ENCODE measurements at regions not wholly inside any gene's neighbourhood (a gene's known extent, or its start where the extent isn't known, plus 50 kb on each side); places are given as distances from the start of the nearest gene placed in this dataset.
"Not testable (repeated sequence)": the region's sequence is repeated elsewhere in the genome, so short reads cannot be mapped to it uniquely, and the experiment has no call there.

DNA sequence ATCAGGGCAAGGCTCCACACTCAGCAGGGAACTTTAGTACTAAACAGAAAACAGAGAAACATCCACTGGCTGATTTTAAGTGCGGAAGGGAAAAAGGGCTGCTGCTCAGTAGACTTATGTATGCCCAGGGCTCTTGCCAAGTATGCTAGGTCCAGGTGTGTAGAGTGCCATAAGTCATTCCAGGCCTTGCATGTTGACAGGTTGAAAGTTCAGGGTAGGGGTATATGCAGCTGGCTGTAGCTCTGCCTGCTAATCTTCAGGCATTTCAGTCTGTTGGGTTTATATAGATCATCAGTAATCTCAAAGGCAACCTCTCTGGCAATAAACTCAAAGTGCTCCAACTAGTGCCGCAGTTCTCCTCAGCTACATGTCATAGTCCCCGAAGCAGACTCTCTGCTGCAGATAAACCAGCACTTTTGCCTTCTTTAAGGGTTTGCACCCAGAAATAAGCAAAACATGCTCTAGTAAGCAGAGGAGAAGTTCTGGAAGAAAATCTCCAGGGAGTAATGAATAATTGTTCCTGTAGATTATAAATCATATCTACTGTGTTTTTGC, 134.9 kb upstream of the GRIA3 start:
- no peak for DNase-seq

GRCh38 chrX:123060986-123061385, 123.1 kb upstream of the GRIA3 start:
- no peak for DNase-seq

GRCh38 chrX:123064053-123064452, 120.0 kb upstream of the GRIA3 start:
- DNase-seq: no peak

DNA sequence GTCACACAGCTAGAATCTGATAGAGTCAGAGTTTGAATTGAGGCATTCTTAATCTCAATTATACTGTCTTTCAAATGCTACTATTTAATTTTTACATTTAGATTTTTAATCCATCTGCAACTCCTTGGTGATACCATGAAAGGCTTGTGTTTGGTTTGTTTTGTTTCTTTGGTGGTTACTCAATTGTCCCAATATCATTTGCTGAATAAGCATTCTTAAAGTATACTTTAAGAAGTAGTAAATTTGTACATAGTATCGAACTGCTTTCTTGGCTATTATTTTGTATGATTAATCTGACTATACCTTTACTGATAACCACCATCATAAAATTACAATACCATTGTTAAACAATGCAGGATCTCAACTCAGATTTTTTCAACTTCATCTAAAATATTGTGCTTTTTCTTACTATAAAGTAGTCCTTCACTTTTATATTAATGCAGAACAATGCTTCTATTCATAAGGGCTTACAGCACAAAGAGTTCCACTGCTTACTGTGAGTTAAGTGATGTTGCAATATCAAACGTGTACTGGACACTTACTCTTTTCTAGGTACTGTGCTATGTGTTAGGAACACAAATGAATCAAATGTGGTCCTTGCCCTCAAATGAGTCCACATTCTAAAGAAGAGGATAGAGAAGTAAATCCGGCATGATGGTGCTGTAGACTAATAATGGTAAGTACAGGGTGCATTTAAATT, 111.2 kb upstream of the GRIA3 start:
- no peak for DNase-seq

DNA sequence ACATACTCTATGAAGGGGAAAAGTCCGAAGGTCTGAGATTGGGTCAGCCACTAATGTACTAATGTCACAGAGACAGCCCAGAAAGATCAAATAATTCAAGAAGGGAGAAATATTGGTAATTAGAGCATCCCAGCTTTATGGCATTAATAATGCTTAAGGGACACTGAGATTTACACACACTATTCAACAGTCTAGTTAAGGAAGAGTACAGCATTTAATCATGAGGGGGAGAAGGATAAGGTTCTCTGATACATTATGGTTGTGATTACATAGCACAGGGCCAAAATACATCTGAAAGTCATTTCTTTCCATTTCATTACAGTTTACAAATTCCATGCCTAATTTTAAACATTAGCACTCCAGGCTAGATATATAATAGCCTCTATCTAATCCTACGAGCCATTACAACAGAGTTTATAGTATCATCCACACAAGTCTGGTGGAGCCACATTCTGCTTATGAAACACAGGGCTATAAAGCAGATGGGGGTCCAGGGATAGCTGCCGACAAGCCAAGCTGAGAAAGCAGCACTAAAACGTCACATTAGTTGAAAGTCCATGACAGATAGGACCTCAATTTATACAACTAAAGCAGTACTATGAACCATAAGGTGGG, 108.0 kb upstream of the GRIA3 start:
- no peak for DNase-seq

GRCh38 chrX:123077631-123078030, 106.4 kb upstream of the GRIA3 start:
- DNase-seq: no peak

GRCh38 chrX:123080065-123080464, 104.0 kb upstream of the GRIA3 start:
- no peak for DNase-seq

GRCh38 chrX:123081776-123082175, 102.3 kb upstream of the GRIA3 start:
- DNase-seq: no peak

- DNase-seq: no peak
Measured at GRCh38 chrX:123083924-123084323, 100.2 kb upstream of the GRIA3 start.

DNA sequence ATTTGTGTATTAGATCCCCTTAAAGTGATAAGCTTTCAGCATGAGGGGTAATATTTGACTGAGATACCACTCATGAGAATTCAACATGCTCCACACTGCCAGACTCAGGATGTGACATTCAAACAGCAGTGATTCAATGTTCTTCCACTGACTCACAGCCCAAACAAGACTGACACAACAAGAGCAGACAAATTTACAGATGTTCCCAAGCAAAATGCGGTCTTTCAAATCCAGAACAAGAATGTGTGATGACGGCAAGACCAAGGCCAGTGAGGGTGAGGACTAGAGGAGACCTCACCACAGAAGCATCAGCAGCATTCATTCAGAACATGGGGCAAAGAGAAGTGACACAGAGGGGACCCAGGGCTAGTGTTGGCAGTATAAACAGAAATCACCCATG, 99.3 kb upstream of the GRIA3 start:
- no peak for DNase-seq

GRCh38 chrX:123085311-123085940, 98.7 kb upstream of the GRIA3 start:
- no peak for DNase-seq

DNA sequence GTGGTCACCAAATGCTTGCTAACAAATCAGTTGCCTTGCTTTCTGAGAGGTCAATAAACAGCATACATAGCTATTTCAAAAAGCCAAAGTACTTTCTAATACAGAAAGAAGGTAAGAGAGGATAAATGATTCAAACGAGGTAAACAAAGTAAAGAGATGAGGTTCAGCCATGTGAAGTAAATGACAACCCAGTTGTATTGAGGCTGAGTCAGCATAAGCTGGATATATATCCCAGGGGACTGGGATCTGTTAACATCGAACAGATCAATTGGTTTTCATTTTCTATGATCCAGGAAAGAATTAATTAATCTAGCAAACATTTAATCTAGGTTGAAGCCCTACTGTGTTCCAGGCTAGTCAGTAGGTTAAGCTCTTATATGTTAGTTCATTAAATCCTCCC, 97.3 kb upstream of the GRIA3 start:
- no peak for DNase-seq

GRCh38 chrX:123087326-123087725, 96.8 kb upstream of the GRIA3 start:
- DNase-seq: no peak

DNA sequence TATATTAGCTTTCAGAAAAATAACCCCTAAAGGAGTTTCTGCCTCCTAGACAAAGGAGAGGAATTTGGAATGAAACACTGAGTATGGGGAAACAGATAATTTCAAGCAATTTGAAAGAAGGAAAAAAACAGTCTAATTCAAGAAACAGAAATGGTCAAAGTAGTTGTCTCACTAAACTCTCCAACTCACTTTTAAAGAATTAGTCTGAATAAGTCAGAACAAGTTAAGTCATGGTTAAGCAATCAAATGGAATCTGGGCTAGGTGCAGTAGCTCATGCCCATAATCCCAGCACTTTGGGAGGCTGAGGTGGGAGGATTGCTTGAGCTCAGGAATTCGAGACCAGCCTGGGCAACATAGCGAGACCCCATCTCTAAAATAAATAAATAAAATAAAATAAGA, 95.7 kb upstream of the GRIA3 start:
- DNase-seq: no peak

GRCh38 chrX:123088930-123089329, 95.1 kb upstream of the GRIA3 start:
- no peak for DNase-seq

GRCh38 chrX:123093792-123094191, 90.3 kb upstream of the GRIA3 start:
- DNase-seq: no peak

GRCh38 chrX:123108513-123109427, 75.3 kb upstream of the GRIA3 start:
- DNase-seq: no peak

DNA sequence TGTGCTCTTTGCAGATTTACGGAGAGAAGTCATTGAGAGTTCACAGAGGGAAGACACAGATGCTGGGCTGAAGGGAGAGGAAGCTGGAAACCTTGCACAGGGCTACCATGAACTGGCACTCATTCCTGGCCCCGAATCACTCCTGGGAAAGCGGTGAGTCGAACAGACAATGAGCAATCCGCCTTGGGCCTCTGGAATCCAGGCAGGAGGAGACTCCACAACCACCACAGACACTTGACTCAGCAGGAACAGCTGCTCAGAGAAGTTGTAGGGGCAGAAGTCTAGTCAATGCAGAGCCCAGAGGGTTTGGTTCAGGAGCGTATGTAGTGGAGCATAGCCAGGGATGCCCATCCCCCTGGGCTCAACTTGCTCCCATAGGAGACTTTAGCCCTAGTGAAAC, 62.8 kb upstream of the GRIA3 start:
- no peak for DNase-seq

DNA sequence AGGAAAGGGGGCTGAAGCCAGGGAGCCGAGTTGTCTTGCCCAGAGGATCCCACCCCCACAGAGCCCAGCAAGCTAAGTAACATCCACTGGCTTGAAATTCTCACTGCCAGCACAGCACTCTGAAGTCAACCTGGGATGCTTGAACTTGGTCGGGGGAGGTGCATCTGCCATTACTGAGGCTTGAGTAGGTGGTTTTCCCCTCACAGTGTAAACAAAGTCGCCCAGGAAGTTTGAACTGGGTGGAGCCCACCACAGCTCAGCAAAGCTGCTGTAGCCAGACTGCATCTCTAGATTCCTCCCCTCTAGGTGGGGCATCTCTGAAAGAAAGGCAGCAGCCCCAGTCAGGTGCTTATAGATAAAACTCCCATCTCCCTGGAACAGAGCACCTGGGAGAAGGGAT, 54.3 kb upstream of the GRIA3 start:
- not testable (repeated sequence) for DNase-seq
